Stimulated activated CD4-positive, alpha-beta T cell treated with anti-CD3 and anti-CD28 coated beads, Interleukin-12 subunit alpha, Interleukin-12 subunit beta, amount 100 ng/mL, for 4 hours (primary cell): ENCODE measurements at regions not wholly inside any gene's neighbourhood (a gene's known extent, or its start where the extent isn't known, plus 50 kb on each side); places are given as distances from the start of the nearest gene placed in this dataset.
"Not testable (repeated sequence)": the region's sequence is repeated elsewhere in the genome, so short reads cannot be mapped to it uniquely, and the experiment has no call there.

Experiments used
- DNase-seq: peaks from one replicate; pipeline ENCODE4 v3.0.0-alpha.2; 2020

DNA sequence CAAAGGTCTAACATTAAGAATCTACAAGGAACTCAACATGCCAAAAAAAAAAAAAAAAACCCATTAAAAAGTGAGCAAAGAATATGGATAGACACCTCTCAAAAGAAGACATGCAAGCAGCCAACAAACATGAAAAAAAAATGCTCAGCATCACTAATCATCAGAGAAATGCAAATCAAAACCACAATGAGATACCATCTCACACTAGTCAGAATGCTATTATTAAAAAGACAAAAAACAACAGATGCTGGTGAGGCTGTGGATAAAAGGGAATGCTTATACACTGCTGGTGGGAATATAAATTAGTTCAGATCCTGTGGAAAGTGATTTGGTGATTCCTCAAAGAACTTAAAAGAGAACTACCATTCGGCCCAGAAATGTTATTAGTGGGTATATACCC, 257.7 kb upstream of the PLET1 start:
- no peak for DNase-seq

DNA sequence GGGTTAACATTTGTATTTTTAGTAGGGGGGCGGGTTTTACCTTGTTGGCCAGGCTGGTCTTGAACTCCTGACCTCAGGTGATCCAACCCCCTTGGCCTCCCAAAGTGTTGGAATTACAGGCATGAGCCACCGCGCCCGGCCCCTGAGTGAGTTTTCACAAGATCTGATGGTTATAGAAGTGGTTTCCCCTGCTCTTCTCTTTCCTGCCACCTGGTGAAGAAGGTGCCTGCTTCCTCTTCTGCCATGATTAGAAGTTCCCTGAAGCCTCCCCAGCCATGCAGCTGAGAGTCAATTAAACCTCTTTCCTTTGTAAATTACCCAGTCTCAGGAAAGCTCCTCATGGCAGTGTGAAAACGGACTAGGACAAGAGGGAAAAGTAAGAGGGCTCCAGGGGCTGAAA, 259.1 kb upstream of the PLET1 start:
- DNase-seq: no peak

DNA sequence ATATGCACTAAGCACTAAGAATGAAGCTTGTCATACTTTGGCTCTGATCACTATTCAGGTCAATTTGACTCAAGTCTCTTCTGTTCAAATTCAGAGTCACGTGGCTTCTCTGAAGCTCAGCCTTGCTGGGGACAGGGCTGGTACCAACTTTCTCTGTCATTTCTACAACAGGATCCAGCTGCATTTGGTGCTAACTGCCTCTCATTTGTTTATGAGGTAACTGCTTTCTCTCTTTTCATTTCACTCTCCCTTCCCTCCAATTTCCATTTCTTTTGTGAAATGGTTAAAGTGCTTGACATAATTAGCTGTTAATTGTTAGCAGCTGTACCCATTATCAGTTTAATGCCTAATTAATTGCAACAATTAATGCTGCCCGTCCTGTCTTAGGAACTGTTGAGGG, 259.7 kb upstream of the PLET1 start:
- no peak for DNase-seq

DNA sequence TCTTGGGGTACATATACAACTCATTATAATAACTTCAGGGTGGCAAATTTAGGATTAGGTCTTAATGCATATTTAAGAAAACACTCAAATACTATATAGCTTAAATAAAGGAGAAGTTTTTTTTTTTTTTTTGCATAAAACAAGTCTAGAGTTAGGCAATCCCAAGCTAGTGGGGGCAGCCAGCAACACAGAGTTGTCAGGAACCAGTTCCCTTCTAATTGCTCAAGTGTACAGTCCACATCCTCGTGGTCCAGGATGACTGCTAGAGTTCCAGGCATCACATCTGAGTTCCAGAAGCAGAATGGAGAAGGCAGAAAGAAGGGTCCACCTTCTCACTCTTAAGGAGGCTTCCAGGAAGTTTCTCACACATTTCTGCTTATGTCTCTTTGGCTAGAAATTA, 261.9 kb upstream of the PLET1 start:
- DNase-seq: no peak

DNA sequence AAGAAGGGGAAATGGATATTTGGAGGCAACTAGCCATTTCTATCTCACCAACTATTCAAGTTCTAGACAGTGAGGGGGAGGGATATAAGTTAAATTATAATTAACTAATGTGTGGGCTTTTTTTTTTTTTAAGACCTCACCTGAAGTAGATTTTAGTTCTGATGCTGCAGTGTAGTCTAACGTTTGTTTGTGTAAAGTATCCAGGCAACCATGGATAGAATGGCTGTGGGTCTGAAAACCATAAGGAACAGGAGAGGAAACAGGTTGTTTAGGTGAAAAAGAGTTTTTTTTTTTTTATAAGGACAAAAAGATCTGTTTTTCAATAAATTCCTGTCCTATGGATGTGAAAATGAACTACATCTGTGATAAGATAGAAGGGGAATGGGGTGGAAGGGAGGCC, 262.4 kb upstream of the PLET1 start:
- DNase-seq: no peak

DNA sequence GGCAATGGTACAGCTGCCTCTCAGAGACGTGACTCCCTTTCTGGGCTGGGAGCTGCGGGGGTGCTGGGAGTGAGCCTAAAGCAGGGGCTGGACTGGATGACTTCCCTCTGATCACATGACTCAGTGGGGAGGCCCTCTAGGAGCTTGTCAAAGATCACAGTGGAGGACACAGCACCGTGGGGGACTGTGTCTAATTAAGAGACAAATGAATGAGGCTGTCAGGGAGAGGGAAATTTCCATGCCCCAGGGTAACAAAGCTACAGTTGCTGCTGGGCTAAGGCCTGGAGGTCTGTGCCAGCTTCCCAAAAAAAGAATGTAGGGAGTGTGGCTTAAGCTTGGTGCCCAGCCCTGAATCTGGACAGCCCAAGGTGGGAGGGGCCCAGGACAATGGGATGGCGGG, 262.8 kb upstream of the PLET1 start:
- DNase-seq: no peak

DNA sequence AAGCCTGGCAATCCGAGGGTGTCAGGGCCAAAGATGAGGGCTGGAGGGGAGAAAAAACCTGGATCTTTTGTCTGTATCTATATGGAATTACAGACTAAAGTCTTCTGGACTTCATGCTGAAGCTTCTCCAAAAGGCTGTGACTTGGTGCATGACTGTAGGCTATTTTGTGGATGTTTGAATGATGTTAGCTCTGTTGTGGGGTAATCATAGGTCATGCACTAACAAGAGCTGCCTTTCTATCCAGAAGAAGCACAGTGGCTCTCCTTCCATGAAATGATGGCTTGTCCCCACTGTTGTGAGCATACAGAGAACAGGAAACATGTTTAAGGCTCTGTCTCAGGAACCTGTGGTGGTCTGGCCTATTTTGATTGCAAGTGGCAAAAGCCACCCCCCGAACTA, 263.3 kb upstream of the PLET1 start:
- DNase-seq: no peak

DNA sequence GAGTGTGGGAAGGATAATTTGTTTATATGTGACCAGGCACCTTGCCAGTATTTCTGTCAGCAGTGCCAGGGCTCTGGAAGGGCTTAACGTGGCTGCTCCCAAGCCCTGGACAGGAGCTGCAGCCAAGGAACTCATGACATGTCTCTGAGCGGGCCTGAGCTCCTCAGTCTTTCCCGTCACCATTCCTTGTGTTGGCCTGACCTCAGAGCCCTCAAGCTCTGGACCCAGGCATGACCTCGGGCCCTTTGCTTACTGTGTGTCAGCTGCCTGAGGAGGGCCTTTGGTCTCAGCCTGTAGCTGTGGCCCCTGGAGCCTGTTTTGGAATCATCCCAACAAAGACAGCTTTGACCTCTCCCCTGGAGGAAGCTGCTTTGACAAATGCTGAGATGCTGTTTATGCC, 264.1 kb upstream of the PLET1 start:
- DNase-seq: no peak

DNA sequence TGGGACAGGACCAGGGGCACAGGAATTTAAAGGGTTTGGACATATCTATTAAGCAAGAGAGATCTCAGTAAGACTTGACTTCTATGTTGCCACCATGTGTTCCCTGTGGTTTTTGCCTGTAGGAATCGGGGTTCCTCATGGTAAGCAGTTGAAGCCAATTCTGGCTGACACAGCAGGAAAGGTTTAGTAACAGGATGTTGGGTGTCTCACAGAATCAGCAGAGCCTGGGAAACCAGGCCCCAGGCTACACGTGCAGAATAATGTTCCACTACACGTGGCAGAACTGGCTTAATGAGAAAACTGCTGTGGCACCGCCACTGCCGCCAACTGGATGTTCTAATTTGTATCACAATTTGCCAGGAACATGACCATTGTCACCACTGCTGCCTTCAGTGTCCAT, 264.6 kb upstream of the PLET1 start:
- DNase-seq: no peak

DNA sequence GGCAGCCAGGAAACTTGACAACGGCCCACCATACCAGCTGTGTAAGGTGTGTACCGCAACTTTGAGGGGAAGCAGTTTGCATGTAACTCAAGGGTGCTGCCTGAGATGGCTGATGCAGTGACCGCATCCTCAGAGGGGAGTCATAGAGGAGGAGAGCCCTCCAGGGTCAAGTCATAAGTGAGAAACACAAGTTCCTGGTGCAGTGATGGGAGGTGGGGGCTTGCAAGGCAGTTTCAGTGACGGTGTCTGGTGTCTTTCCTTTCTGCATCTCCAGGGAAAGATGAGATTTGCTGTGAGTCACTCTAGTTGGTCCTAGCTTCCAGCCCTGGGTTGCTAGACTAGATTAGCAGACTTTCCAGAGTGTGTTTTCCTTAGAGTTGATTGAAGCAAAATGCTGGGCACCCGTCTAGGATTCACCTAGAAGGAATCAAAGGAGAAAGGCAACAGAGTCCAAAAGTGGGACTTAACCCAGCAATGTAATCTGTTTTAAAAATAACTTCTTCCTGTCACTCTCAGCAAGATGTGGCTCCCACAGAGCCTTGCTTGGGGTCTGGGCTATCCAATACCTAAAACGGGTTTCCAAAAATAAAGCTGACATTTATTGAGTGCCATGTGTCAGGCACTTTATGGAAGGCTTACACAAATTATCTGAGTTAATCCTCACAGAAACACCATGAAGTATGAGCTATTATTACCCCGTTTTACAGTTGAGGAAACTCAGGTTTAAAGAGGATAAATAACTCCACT, 265.4 kb upstream of the PLET1 start:
- DNase-seq: no peak

DNA sequence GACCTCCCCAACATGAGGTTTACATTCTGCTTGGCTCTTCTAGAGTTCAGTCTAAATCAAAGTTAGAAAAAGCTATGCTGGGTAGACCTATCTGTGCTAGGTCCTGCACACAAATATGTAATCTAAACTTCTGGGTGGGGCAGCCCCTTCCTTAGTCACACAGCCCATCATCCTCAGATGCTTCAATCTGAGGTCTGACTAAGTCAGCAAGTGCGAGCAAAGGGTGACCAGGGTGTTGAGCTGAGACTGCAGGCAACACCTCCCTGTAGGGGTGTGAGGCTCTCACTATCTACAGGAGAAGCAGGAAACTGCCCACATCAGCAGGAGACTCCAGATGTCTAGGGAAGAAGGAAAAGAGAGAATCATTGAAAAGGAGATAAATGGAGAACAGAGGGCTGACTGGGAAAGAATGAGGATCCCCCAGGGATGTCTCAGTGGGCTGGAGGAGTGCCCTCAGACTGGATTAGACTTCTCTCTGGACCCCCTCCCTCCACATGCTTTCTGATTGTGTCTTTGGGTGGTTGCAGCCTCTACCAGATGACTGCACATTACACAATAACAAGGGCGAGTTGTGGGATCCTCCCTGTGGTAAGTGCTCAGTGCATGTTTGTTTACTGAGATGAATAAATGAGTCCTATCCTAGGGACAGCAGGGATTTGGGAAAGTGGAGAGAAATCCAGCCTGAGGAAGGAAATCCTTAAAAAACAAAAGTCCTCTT, 266.2 kb upstream of the PLET1 start:
- no peak for DNase-seq

DNA sequence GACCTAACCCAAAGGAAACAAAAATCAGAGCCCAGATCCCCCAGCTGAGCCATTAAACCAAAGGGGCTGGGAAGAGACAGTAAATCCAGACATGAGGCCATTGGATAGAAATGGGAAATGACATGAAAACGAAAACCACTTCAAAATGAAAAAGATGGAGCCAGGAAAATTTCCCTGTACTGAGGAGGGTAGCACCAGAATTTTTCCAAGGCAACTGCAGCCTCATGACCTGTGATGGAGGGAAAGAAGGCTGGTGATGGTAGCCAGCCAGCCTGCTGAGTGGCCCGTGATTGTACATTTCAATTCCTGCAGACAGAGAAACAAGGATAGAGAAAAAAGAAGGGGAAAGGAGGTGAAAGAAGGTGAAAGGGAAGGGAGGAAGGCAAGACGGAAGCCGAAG, 268.4 kb upstream of the PLET1 start:
- DNase-seq: no peak

DNA sequence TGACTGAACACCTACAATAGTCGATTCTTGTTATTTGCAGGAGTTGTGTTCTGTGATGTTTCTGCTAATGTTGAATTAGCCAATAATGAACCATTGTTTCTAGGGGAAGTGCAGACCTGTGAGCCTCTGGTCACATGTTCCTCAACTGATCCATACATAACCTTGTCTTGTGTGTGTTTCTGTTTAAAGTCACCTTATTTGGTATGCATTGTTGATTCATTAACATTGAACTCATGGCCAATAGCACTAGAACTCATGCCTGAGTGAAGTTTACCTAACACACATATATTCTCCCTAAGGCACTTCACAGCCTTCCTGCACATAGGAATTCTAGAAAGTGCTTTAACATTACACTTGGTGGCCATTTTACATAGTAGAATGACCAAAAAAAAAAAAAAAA, 271.8 kb upstream of the PLET1 start:
- no peak for DNase-seq

DNA sequence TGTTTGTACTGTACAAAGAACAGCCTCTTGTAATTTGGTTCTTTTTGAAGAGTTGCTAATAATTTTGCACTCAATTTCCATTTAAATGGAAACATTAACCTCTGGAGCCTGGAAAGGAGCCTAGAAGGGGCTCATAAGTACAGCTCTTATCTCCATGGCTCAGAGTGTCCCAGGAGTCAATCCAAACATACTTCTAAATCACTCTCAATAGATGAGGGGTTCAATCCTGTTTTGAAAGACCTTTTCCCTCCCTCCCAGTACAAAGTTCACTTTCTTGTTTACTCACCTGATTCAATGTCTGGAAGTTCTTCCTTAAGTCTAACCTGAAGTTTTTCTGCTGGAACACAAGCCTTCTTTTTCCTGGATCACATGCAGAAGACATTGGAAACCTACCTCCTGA, 273.0 kb upstream of the PLET1 start:
- no peak for DNase-seq

DNA sequence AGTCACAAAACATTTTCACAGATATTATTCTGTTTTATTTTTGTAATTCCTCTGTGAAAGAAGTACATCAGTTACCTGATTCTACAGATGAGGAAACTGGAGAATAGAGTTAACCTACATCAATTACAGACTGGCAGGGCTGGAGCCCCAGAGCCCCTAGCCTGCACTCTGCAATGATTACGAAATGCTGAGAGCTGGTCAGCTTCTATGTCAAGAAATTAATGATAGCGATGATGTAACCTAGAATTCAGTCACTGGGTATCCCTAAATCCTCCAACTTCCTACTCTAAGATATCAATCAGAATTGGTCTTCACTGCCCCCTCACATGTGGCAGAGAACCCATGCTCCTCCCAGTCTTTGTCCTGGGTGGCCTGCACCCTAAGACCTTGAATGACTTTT, 273.5 kb upstream of the PLET1 start:
- DNase-seq: no peak

DNA sequence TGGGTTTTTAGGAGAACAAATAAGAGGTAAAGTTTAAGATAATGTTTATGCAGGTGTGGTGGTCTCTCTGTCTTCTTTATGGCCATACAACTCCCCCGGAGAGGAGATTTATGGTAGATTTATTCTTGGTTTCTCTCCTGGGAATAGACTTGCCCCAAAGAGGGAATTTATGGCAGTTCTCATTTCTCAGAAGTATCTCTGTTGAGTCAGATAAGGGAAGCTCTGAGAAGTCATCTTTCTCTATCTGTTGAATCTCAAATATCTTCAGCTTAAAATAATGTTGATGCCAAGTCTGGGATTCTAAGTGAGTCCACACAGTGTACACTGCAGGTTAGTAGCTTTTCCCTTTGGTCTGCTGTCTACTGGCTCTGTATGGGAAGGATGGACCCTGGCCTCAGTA, 276.4 kb upstream of the PLET1 start:
- no peak for DNase-seq

DNA sequence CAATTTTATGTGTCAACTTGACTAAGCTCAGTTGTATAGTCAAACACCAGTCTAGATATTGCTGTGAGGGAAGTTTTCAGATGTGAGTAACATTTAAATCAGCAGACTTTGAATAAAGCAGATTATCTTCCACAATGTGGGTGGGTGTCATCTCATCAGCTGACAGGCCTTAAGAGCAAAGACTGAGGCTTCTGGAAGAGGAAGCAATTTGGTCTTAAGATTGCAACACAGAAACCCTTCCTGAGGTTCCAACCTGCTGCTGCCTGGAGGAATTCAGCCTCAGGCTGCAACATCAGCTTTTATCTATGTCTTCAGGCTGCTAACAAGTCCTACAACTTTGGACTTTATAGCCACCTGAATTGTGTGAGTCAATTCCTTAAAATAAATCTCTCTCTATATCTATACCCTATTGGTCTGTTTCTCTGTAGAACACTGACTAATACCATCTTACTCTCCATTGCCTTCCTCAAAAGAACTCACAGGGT, 277.2 kb upstream of the PLET1 start:
- DNase-seq: no peak

DNA sequence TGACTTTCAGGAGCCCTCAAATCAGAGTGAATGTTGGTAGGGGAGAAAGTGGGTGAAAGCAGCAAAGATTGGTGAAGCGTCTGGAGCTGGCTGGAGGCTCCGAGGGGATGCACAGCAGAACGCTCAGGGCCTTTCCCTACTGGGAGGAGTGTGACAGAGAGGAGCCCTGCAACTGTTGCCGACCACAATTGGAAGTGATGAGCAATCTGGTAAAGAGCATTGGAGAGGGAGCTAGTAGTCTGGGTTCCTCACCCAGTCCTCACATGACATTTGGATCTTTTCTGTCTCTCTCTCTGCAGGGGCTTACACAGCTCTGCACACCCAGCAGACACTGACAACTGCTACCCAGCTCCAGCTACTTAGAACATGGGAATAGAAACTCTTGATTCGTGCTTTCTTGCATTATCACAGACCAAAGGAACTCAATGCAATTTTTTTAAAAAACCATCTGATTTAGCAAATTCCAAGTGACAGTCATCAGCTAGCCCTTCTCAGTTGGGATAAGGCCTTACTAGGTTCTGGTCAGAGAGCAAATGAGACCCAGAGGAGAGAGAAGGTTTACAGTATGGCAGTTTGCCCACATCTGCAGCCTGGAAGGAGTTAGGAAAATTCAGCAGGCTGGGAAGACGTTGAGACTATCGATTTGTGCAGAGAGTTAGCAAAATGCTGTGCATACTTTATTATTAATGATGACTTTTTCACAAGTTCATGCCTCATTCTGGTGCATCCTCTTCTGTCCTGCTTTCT, 278.0 kb upstream of the PLET1 start:
- DNase-seq: no peak

DNA sequence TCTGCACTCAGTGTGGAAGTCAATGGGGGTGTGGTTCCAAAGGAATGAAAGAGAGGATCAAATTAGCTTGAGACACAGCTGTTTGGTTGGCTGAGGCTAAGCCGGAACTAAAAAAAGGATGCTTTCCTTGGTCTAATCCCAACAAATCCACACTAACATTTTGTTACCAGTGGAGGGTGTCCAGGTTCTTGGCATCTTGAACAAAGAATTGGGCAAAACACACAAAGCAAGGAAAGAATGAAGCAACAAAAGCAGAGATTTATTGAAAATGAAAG, 278.6 kb upstream of the PLET1 start:
- DNase-seq: not testable (repeated sequence)

DNA sequence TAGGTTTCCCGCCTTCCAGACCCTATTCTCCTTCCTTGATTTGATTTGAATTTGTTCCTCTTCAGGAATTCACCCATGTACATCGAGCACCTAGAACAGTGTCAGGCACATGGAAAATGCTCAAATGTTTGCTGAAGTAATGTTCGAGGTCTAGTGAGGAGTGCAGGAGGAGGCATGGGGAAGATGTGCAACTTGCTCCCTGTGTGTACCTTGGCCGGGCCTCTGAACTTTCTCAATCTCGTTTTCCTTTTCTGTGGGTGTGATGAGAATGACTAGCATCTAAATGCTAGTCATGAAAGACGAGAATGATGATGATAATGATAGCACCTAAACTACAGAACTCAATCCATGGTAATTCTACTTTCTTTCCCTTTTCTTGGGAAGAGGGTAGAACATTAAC, 279.1 kb upstream of the PLET1 start:
- no peak for DNase-seq

DNA sequence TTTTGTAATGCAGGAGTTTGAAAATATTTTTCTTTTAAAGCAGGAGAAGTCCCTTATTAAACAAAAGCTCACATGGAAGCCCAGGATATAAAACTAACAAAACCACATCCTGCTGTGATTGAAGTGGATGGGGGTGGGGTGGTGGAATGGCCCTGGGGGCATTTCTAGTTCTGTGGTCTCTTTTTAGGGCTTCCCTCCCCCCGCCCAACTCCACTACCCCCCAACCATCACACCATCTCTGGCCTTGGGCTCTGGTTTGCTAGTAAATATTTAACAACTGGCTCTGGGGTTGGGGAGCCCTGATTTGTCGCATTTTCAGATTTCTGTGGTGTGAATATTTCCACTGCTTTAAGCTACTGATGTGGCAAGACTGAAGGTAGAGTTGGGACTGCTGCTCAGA, 279.6 kb upstream of the PLET1 start:
- no peak for DNase-seq

DNA sequence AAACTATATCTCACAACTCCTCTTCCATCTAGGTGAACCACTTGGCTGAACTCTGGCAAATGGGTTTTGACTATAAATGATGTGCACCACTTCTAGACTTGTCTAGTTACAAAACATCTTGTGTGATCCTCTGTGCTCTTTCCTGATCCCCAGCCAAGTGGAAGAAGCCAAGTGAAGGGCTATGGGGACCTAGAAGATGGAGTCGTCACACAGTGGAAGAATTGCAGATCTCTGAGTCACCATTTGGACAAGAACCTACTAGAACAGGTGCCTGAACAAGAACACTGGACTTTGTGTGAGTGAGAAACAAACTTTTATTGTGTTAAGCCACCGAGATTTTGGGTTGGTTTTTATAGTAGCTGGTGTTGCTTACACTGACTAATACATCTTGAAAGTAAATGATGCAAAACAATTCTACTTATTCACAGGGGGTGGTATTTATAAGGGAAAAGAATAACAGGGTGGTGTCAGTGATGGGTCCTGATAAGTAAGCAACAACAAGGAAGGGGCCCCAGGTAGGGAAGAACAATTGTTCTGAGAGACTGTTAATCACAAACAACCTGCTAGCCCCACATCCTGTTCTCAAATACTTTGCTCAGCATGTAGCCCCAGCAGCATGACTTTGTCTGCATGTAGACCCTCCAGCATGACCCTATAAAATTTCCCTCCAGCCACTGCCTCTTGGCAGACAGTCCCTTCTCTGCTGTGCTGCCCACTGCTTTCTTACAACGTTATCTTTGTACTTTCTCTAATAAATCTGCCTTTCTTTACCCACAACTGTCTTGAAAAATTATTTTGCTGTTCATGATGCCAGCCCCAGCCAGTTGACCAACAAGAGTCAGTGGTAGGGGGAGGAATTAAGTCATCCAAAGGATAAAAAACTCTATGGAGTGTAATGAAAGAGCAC, 280.7 kb upstream of the PLET1 start:
- DNase-seq: no peak

DNA sequence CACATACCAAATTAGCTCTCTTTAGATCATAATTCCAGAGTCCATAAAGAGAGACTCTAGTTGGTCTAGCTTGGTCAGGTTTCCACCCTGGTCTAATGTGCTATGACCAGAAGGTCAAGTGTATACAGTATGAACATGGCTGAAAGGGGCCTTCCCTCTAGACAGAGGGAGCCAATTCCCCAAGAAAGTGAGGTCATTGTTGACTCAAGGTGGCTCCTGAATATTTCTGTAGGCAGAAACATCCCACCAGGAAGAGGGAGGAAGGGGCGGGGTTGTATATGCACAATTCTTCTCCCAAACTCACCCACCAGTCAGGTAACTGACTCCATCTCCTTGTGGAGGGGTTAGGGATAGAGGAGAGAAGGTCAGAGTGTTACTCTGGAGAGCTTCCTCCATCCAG, 281.8 kb upstream of the PLET1 start:
- DNase-seq: no peak
